HG03159 (cell line): ENCODE measurements at regions not wholly inside any gene's neighbourhood (a gene's known extent, or its start where the extent isn't known, plus 50 kb on each side); places are given as distances from the start of the nearest gene placed in this dataset.

ENCODE experiments used
- ATAC-seq: cut with Tn5 transposase; IDR thresholded peaks from one replicate; pipeline ENCODE4 v1.9.1; 2021; ENCODE audit warnings: mild to moderate bottlenecking, moderate library complexity; ENCODE audit not compliant: unreplicated experiment

DNA sequence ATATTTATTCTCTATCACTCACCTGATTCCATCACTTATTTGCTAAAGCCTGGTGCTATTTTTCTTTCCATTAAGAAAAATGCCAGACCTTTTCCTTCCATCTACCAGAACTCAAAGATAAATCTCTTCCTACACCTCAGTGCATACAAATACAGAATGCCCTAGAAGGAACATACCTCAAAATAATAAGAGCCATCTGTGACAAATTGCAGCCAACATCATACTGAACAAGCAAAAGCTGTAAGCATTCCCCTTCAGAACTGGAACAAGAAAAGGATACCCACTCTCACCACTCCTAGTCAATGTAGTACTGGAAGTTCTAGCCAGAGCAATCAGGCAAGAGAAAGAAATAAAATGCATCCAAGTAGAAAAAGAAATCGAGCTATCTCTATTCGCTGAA, 315.9 kb upstream of the UBE2E3 start:
- no peak for ATAC-seq

- ATAC-seq: no peak
Observed at GRCh38 chr2:180662941-180663471, 317.4 kb upstream of the UBE2E3 start.

GRCh38 chr2:180662521-180662920, 317.9 kb upstream of the UBE2E3 start:
- ATAC-seq: no peak

DNA sequence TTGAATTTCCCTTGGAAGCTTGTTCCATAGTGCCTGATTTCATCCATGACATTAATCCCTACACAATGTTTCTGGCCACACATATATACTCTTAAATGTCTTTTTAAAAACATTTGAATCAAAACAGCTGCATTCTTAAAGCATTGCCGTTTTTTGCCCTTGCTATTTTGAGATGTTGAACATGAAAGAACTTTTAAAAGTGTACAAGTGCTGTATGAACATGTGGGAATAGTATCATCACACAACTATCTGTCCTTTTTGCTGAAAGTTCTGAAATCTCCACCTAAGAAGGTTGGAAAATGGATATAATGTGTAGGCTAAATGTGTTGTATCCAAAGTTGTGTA, 318.7 kb upstream of the UBE2E3 start:
- ATAC-seq: no peak

DNA sequence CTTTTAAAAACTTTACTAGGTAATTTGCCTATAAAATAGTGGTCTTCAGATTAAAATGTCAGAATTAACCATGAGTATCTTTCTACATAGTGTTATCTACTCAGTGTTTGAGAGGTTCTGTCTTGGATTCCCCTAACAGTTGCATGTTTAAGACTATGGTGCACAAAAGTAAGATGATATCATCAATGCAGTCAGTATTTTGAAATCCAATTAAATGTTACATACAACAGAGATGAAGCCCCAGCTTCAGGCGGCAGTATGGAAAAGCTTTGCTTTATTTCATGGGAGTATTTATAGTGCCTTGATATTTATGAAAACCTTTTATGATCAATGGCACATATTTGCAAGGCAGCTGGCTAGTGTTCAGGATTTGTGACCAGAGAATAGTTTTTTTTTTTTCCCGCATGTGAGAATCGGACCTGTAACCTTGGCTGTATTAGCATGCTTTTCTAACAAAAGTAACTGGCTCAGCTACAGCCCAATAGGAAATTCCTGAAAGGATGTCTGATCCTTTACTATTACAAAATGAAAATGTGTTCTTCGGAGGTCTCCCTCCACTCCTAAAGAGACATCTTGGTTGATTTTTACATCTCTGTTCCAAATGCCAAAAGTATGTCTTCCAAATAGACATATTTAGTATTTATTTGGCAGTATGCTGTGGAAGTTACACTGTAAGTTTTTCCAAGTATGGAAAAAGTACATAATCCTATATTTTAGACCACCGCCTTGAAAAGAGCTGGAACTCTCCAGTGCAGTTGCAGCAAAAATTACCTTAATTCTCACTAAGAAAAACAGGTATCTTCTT, 319.3 kb upstream of the UBE2E3 start:
- no peak for ATAC-seq

DNA sequence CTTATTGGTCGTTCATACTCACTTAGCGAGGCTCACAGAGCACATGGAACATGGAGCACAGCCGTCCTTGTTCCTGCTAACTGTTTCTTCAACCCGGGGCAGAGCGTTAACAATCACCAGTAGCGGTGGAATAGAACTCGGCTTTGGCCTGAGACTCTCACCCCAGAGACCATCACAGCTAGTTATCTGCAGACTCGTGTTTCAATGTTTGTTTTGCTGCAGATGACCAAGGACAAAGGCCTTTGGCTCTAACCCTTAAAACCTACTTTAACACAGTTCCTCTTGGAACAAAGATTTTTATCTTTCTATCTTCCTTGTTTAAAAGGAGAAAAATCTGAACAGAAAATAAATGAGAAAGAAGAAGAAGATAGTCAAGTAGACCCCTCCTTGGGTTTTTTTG, 320.2 kb upstream of the UBE2E3 start:
- ATAC-seq: no peak

- ATAC-seq: no peak
Observed at GRCh38 chr2:180657054-180657453, 323.4 kb upstream of the UBE2E3 start.

DNA sequence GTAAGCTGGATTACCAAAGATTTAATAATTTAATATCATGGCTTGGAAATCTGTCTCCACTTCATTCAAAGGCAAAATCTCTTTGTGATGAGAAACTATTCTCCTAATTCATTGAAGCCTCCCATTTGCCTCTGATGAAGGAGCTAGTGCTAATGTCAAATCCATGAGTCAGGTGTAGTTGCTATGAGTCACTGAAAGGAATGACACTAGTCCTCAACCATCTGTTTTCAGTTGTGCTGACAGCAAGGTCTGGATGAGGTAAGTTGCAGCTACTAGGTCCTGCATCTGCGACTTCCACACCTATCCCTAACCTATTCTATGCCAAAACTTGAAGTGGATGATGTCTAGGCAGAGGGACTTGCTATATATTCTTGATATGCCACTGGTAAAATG, 324.0 kb upstream of the UBE2E3 start:
- ATAC-seq: no peak

- ATAC-seq: no peak
Observed at GRCh38 chr2:180655842-180656454, 324.5 kb upstream of the UBE2E3 start.

GRCh38 chr2:180655393-180655792, 325.0 kb upstream of the UBE2E3 start:
- no peak for ATAC-seq

GRCh38 chr2:180653481-180653880, 326.9 kb upstream of the UBE2E3 start:
- no peak for ATAC-seq

- no peak for ATAC-seq
Observed at GRCh38 chr2:180652794-180653193, 327.6 kb upstream of the UBE2E3 start.

- no peak for ATAC-seq
Observed at GRCh38 chr2:180651596-180651995, 328.8 kb upstream of the UBE2E3 start.

GRCh38 chr2:180647621-180648020, 332.8 kb upstream of the UBE2E3 start:
- ATAC-seq: no peak

- ATAC-seq: no peak
Observed at GRCh38 chr2:180647221-180647620, 333.2 kb upstream of the UBE2E3 start.

GRCh38 chr2:180646756-180647155, 333.6 kb upstream of the UBE2E3 start:
- no peak for ATAC-seq

GRCh38 chr2:180644709-180645108, 335.7 kb upstream of the UBE2E3 start:
- ATAC-seq: no peak

GRCh38 chr2:180630756-180631155, 349.6 kb upstream of the UBE2E3 start:
- no peak for ATAC-seq

DNA sequence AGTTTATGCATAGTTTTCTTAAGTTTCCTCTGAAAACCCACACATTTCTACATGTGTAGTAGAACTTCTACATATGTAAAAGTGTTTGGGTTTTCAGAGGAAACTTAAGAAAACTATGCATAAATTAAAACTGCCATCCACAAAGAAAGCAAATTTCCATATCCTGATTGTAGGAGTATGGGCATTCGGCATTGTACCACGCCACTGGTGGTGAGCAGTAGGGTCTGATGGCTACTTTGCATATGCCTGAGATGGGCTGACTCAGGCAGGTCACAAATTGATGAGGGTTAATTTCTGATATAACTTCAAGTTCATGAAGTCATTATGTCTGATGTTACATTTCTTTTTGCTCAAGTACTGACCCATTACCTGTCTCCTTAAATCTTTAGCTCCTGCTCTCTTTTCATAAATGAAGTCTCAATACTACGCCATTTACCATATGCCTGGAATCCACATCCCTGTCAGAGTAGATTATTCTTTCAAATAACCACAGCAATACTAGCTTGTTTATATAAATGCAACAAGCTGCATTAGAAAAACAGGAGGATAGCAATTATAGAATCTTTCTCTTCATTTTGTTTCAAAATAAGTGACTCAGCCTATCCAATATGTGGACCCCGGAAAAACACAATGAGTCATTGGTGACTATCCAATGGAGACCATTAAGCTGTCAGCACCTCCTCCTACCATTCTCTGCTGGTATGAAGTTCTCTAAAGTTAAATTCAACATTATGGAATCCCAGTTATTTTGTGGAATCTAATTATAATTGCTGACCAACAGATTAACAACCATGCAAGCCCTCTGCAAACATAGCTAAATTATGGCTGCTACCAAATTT, 355.2 kb upstream of the UBE2E3 start:
- ATAC-seq: no peak

- ATAC-seq: no peak
Observed at GRCh38 chr2:180621941-180622918, 358.2 kb upstream of the UBE2E3 start.
